ENCODE measurements at regions not wholly inside any gene's neighbourhood (a gene's known extent, or its start where the extent isn't known, plus 50 kb on each side); places are given as distances from the start of the nearest gene placed in this dataset.

- H3K4me3 ChIP-seq (ENCODE audit: low read depth, low read length), result no peak overlapping the region
- peak; percentile 89 for DNase-seq (ENCODE audit: low read depth)
- in situ Hi-C loops (cut with HindIII; ENCODE audit: low sequenced_read_pairs), result no loop called here
- no peak for TF ChIP-seq CTCF (IDR thresholded peaks at IDR 0.05; ENCODE audit: low read depth, low read length, missing control alignments)
Measured at GRCh38 chr1:181255270-181255929, 166.9 kb downstream of the IER5 start.

GRCh38 chr1:181257117-181257516 lies 168.6 kb downstream of the IER5 start:
- no peak for TF ChIP-seq CTCF (IDR thresholded peaks at IDR 0.05; ENCODE audit: low read depth, low read length, missing control alignments)
- in situ Hi-C loops (cut with HindIII; ENCODE audit: low sequenced_read_pairs), result no loop called here
- no peak overlapping the region for H3K4me3 ChIP-seq (ENCODE audit: low read depth, low read length)
- no peak for DNase-seq (ENCODE audit: low read depth)

GRCh38 chr1:181259026-181259745 lies 170.7 kb downstream of the IER5 start:
- in situ Hi-C loops (cut with HindIII; ENCODE audit: low sequenced_read_pairs), result no loop called here
- no peak for TF ChIP-seq CTCF (IDR thresholded peaks at IDR 0.05; ENCODE audit: low read depth, low read length, missing control alignments)
- no peak for DNase-seq (ENCODE audit: low read depth)
- H3K4me3 ChIP-seq (ENCODE audit: low read depth, low read length), result no peak overlapping the region

GRCh38 chr1:181260271-181260670 lies 171.8 kb downstream of the IER5 start:
- no peak overlapping the region for H3K4me3 ChIP-seq (ENCODE audit: low read depth, low read length)
- in situ Hi-C loops (cut with HindIII; ENCODE audit: low sequenced_read_pairs), result no loop called here
- TF ChIP-seq CTCF (IDR thresholded peaks at IDR 0.05; ENCODE audit: low read depth, low read length, missing control alignments), result no peak
- no peak for DNase-seq (ENCODE audit: low read depth)

GRCh38 chr1:181260994-181261393 lies 172.5 kb downstream of the IER5 start:
- no peak for DNase-seq (ENCODE audit: low read depth)
- TF ChIP-seq CTCF (IDR thresholded peaks at IDR 0.05; ENCODE audit: low read depth, low read length, missing control alignments), result no peak
- in situ Hi-C loops (cut with HindIII; ENCODE audit: low sequenced_read_pairs), result no loop called here
- H3K4me3 ChIP-seq (ENCODE audit: low read depth, low read length), result no peak overlapping the region

- no peak overlapping the region for H3K4me3 ChIP-seq (ENCODE audit: low read depth, low read length)
- no peak for DNase-seq (ENCODE audit: low read depth)
- in situ Hi-C loops (cut with HindIII; ENCODE audit: low sequenced_read_pairs), result no loop called here
- no peak for TF ChIP-seq CTCF (IDR thresholded peaks at IDR 0.05; ENCODE audit: low read depth, low read length, missing control alignments)
Measured at GRCh38 chr1:181262069-181262468, 173.6 kb downstream of the IER5 start.
